Jurkat, Clone E6-1 (cell line): ENCODE measurements at regions not wholly inside any gene's neighbourhood (a gene's known extent, or its start where the extent isn't known, plus 50 kb on each side); places are given as distances from the start of the nearest gene placed in this dataset.
"Not testable (repeated sequence)": the region's sequence is repeated elsewhere in the genome, so short reads cannot be mapped to it uniquely, and the experiment has no call there.

Experiments
- DNase-seq: peaks from one replicate; pipeline ENCODE4 v3.0.0-alpha.2; 2011; ENCODE audit warnings: low read depth, low spot score
- H3K4me3 ChIP-seq: 2 replicates; pipeline ENCODE4 v1.5.1; 2011; ENCODE audit warnings: mild to moderate bottlenecking, low read length, control low read depth, moderate library complexity

- no peak for DNase-seq
- H3K4me3 ChIP-seq: no peak overlapping the region
These were observed 52.6 kb upstream of the AGA start for GRCh38 chr4:177494791-177495190.

- DNase-seq, H3K4me3 ChIP-seq: not testable (repeated sequence)
These were observed 53.4 kb upstream of the AGA start for GRCh38 chr4:177495626-177496025.

- H3K4me3 ChIP-seq: no peak overlapping the region
- DNase-seq: no peak
These were observed 57.3 kb upstream of the AGA start for GRCh38 chr4:177499537-177499936.

GRCh38 chr4:177505171-177505615 lies 63.0 kb upstream of the AGA start:
- no peak overlapping the region for H3K4me3 ChIP-seq
- peak; percentile 29 for DNase-seq

- no peak overlapping the region for H3K4me3 ChIP-seq
These were observed 66.4 kb upstream of the AGA start for GRCh38 chr4:177508662-177509061.

GRCh38 chr4:177509226-177509745 lies 67.0 kb upstream of the AGA start:
- no peak for DNase-seq
- no peak overlapping the region for H3K4me3 ChIP-seq

More at GRCh38 chr4:177508662-177509061, 66.4 kb upstream of the AGA start:
- DNase-seq: no peak

- no peak for DNase-seq
- H3K4me3 ChIP-seq: no peak overlapping the region
These were observed 69.4 kb upstream of the AGA start for GRCh38 chr4:177511611-177512010.

GRCh38 chr4:177512646-177513045 lies 70.4 kb upstream of the AGA start:
- no peak for DNase-seq
- no peak overlapping the region for H3K4me3 ChIP-seq

GRCh38 chr4:177517862-177518261 lies 75.6 kb upstream of the AGA start:
- no peak for DNase-seq
- H3K4me3 ChIP-seq: no peak overlapping the region

- DNase-seq: no peak
- no peak overlapping the region for H3K4me3 ChIP-seq
These were observed 77.4 kb upstream of the AGA start for GRCh38 chr4:177519481-177520260.

- no peak overlapping the region for H3K4me3 ChIP-seq
- no peak for DNase-seq
These were observed 86.4 kb upstream of the AGA start for GRCh38 chr4:177528620-177529019.

- H3K4me3 ChIP-seq: no peak overlapping the region
- DNase-seq: no peak
These were observed 88.3 kb upstream of the AGA start for GRCh38 chr4:177530561-177530960.

GRCh38 chr4:177532358-177532757 lies 90.1 kb upstream of the AGA start:
- H3K4me3 ChIP-seq: no peak overlapping the region
- DNase-seq: no peak

GRCh38 chr4:177534841-177535240 lies 92.6 kb upstream of the AGA start:
- not testable (repeated sequence) for DNase-seq, H3K4me3 ChIP-seq

GRCh38 chr4:177546745-177547144 lies 104.5 kb upstream of the AGA start:
- H3K4me3 ChIP-seq: no peak overlapping the region
- peak; percentile 22 for DNase-seq

GRCh38 chr4:177547985-177548384 lies 105.7 kb upstream of the AGA start:
- DNase-seq: no peak
- H3K4me3 ChIP-seq: no peak overlapping the region

GRCh38 chr4:177555007-177555574 lies 112.9 kb upstream of the AGA start:
- H3K4me3 ChIP-seq: no peak overlapping the region
- peak; percentile 20 for DNase-seq

- DNase-seq: no peak
- no peak overlapping the region for H3K4me3 ChIP-seq
These were observed 115.2 kb upstream of the AGA start for GRCh38 chr4:177557416-177557815.

- no peak for DNase-seq
- H3K4me3 ChIP-seq: no peak overlapping the region
These were observed 116.8 kb upstream of the AGA start for GRCh38 chr4:177558995-177559394.

GRCh38 chr4:177562163-177562562 lies 119.9 kb upstream of the AGA start:
- no peak for DNase-seq
- no peak overlapping the region for H3K4me3 ChIP-seq

GRCh38 chr4:177562859-177563258 lies 120.6 kb upstream of the AGA start:
- no peak for DNase-seq
- no peak overlapping the region for H3K4me3 ChIP-seq
